Neural progenitor cell (in vitro differentiated cells): ENCODE measurements at regions not wholly inside any gene's neighbourhood (a gene's known extent, or its start where the extent isn't known, plus 50 kb on each side); places are given as distances from the start of the nearest gene placed in this dataset.

Source experiments
- DNase-seq: peaks from one replicate; pipeline ENCODE4 v3.0.0-alpha.2; 2016; ENCODE audit warnings: low spot score
- H2AFZ ChIP-seq: fragments of 200-600 bp; sonication (generic); replicated peaks from 2 replicates; pipeline ENCODE4 v1.6.1; 2016; ENCODE audit warnings: antibody characterized with exemption
- H3F3A ChIP-seq: fragments of 200-600 bp; sonication (generic); 2 replicates; pipeline ENCODE4 v1.6.1; 2016; ENCODE audit warnings: antibody characterized with exemption, low read depth
- H3K27ac ChIP-seq: fragments of 200-600 bp; sonication (generic); 2 replicates; pipeline ENCODE4 v1.5.1; 2016; ENCODE audit warnings: mild to moderate bottlenecking
- H3K27me3 ChIP-seq: fragments of 200-600 bp; sonication (generic); 2 replicates; pipeline ENCODE4 v1.6.1; 2016; ENCODE audit warnings: mild to moderate bottlenecking, moderate library complexity
- H3K36me3 ChIP-seq: fragments of 200-600 bp; sonication (generic); 2 replicates; pipeline ENCODE4 v1.5.1; 2016
- H3K4me1 ChIP-seq: fragments of 200-600 bp; sonication (generic); 2 replicates; pipeline ENCODE4 v1.6.1; 2016; ENCODE audit warnings: mixed run types
- H3K4me2 ChIP-seq: fragments of 200-600 bp; sonication (generic); 2 replicates; pipeline ENCODE4 v1.6.1; 2016
- H3K4me3 ChIP-seq: fragments of 200-600 bp; sonication (generic); 2 replicates; pipeline ENCODE4 v1.5.1; 2016
- H3K79me2 ChIP-seq: fragments of 200-600 bp; sonication (generic); 2 replicates; pipeline ENCODE4 v1.6.1; 2016; ENCODE audit warnings: low read depth
- H3K9ac ChIP-seq: fragments of 200-600 bp; sonication (generic); 2 replicates; pipeline ENCODE4 v1.6.1; 2016
- H3K9me3 ChIP-seq: fragments of 200-600 bp; sonication (generic); 2 replicates; pipeline ENCODE4 v1.5.1; 2016; ENCODE audit warnings: low read depth
- H4K20me1 ChIP-seq: fragments of 200-600 bp; sonication (generic); 2 replicates; pipeline ENCODE4 v1.6.1; 2016; ENCODE audit warnings: low read depth
- H3K27ac Mint-ChIP-seq: 3 replicates; pipeline ENCODE4 v1.8.0; 2021; ENCODE audit warnings: mixed read lengths
- H3K27me3 Mint-ChIP-seq: 2 replicates; pipeline ENCODE4 v1.8.0; 2022; ENCODE audit warnings: low read depth, mild to moderate bottlenecking, inconsistent platforms, moderate library complexity, mixed read lengths; ENCODE audit not compliant: insufficient read depth
- H3K36me3 Mint-ChIP-seq: 3 replicates; pipeline ENCODE4 v1.8.0; 2021; ENCODE audit warnings: mixed read lengths
- H3K4me1 Mint-ChIP-seq: 3 replicates; pipeline ENCODE4 v1.8.0; 2021; ENCODE audit warnings: mixed read lengths
- H3K4me3 Mint-ChIP-seq: 3 replicates; pipeline ENCODE4 v1.8.0; 2021; ENCODE audit warnings: mild to moderate bottlenecking, moderate library complexity, mixed read lengths
- H3K9me3 Mint-ChIP-seq: 3 replicates; pipeline ENCODE4 v1.8.0; 2020; ENCODE audit warnings: mixed read lengths
- EZH2 ChIP-seq: fragments of 200-600 bp; sonication (generic); IDR thresholded peaks from 2 replicates; pipeline ENCODE4 v1.6.1; 2017; ENCODE audit warnings: antibody characterized with exemption, mild to moderate bottlenecking, moderate library complexity
- EZH2phosphoT487 ChIP-seq: fragments of 200-600 bp; sonication (generic); IDR thresholded peaks from 2 replicates; pipeline ENCODE4 v1.6.1; 2017; ENCODE audit warnings: antibody characterized with exemption
- TF ChIP-seq, protein P1 (sequence below): fragments of 200-600 bp; sonication (generic); IDR thresholded peaks from 2 replicates; pipeline ENCODE4 v1.5.1; 2017; ENCODE audit warnings: antibody characterized with exemption, mild to moderate bottlenecking

DNA sequence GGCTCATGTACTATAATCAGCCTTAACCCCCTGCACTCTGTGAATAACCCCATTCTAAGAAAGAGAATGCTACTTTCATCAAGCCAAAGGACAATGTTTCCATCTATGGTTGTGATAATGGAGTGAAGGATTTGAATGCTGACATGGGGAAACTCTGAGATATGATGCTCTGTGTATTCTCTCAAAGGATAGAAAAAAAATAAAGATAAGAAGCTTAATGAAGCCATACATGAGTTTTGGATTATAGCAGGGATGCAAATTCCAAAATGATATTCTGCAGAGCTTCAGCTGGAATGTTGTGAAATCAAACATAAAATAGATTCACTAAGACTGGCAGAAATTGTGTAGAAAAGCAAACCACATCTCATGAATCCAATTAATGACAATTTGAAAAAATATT, 1074.1 kb downstream of the XPNPEP1 start:
- H3K9me3 Mint-ChIP-seq: no peaks in the 10 kb centered on the region
- no peak for DNase-seq
- H3K27me3 Mint-ChIP-seq: no peaks in the 10 kb centered on the region
- H3K27ac Mint-ChIP-seq: no peak overlapping the region
- no peaks in the 10 kb centered on the region for H4K20me1 ChIP-seq
- no peaks in the 10 kb centered on the region for H3K4me1 Mint-ChIP-seq
- H2AFZ ChIP-seq: no peak overlapping the region
- H3K9ac ChIP-seq: no peak overlapping the region
- no peak overlapping the region for H3K4me2 ChIP-seq
- H3K27ac ChIP-seq: no peak overlapping the region
- peaks cover 5% of the 10 kb centered on the region for H3K4me1 ChIP-seq
- TF ChIP-seq EZH2phosphoT487: no peak
- no peak for TF ChIP-seq EZH2
- TF ChIP-seq, protein P1, sequence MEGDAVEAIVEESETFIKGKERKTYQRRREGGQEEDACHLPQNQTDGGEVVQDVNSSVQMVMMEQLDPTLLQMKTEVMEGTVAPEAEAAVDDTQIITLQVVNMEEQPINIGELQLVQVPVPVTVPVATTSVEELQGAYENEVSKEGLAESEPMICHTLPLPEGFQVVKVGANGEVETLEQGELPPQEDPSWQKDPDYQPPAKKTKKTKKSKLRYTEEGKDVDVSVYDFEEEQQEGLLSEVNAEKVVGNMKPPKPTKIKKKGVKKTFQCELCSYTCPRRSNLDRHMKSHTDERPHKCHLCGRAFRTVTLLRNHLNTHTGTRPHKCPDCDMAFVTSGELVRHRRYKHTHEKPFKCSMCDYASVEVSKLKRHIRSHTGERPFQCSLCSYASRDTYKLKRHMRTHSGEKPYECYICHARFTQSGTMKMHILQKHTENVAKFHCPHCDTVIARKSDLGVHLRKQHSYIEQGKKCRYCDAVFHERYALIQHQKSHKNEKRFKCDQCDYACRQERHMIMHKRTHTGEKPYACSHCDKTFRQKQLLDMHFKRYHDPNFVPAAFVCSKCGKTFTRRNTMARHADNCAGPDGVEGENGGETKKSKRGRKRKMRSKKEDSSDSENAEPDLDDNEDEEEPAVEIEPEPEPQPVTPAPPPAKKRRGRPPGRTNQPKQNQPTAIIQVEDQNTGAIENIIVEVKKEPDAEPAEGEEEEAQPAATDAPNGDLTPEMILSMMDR: no peak
- no peaks in the 10 kb centered on the region for H3K36me3 Mint-ChIP-seq
- H3K4me3 Mint-ChIP-seq: no peak overlapping the region
- H3K36me3 ChIP-seq: no peaks in the 10 kb centered on the region
- H3K4me3 ChIP-seq: no peak overlapping the region
- H3K79me2 ChIP-seq: no peaks in the 10 kb centered on the region
- H3F3A ChIP-seq: no peaks in the 10 kb centered on the region
- peaks cover 8% of the 10 kb centered on the region for H3K9me3 ChIP-seq
- H3K27me3 ChIP-seq: no peaks in the 10 kb centered on the region

DNA sequence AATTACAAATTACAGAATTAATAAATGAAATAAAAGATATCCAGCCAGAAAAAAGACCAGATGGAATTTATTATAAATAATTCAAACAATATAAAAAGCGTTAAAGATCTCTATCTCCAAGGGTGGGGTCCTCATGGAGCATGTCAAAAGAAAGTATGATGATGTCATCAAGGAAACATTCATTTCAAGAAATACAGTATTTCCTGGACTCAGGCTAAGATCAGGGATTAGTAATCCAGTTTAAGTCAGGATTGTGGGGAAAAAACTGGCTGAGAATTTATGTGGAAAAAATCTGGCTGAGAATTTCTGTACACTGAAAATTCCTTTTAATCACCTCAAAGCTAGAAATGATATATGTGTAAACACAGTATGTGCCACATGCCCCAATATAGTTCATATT, 1075.3 kb downstream of the XPNPEP1 start:
- Histone ChIP-seq H3K36me3 (no peaks in the 10 kb centered on the region), H3K79me2 (no peaks in the 10 kb centered on the region), H3K9ac (no peak overlapping the region), H2AFZ (no peak overlapping the region), H3K4me2 (no peak overlapping the region), H3K9me3 (peaks cover 10% of the 10 kb centered on the region), H3K4me1 (peaks cover 5% of the 10 kb centered on the region), H4K20me1 (no peaks in the 10 kb centered on the region), H3K4me3 (no peak overlapping the region), H3F3A (no peaks in the 10 kb centered on the region), H3K27me3 (no peaks in the 10 kb centered on the region), H3K27ac (no peak overlapping the region)
- Mint-ChIP-seq H3K4me3 (no peak overlapping the region), H3K36me3 (no peaks in the 10 kb centered on the region), H3K27me3 (no peaks in the 10 kb centered on the region), H3K9me3 (no peaks in the 10 kb centered on the region), H3K27ac (no peak overlapping the region), H3K4me1 (no peaks in the 10 kb centered on the region)
- TF ChIP-seq EZH2phosphoT487 (no peak), EZH2 (no peak)
- TF ChIP-seq, protein P1: no peak
- DNase-seq: no peak

DNA sequence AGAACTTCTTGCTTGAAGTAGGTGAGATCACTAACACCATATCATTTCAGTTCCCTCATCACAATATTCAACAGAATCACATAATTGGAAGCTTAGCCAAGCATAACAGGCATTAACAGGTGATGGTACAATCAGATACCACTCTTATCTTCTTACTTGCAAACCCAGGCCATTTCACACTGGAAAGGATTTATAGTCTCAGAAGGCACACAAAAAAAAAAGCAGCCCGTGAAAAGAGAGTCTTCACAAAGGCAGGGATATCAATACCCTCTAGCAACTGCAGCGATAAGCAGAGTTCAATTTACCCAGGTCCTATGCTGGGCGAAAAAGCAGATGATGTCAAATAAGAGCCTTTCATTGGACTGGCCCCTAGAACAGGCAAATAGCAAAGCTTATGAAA, 1082.4 kb downstream of the XPNPEP1 start:
- H3K36me3 ChIP-seq: no peaks in the 10 kb centered on the region
- no peak overlapping the region for H3K4me2 ChIP-seq
- Mint-ChIP-seq H3K4me3 (no peak overlapping the region), H3K9me3 (no peaks in the 10 kb centered on the region), H3K27ac (no peak overlapping the region), H3K4me1 (peaks cover 2% of the 10 kb centered on the region), H3K27me3 (no peaks in the 10 kb centered on the region), H3K36me3 (no peaks in the 10 kb centered on the region)
- no peak overlapping the region for H3K4me3 ChIP-seq
- TF ChIP-seq, protein P1: no peak
- no peak for TF ChIP-seq EZH2phosphoT487
- no peak overlapping the region for H2AFZ ChIP-seq
- H3K79me2 ChIP-seq: no peaks in the 10 kb centered on the region
- H3K9me3 ChIP-seq: peaks cover 10% of the 10 kb centered on the region
- no peaks in the 10 kb centered on the region for H3K27me3 ChIP-seq
- peak; percentile 4 for DNase-seq
- no peak overlapping the region for H3K9ac ChIP-seq
- no peak overlapping the region for H3K27ac ChIP-seq
- H3F3A ChIP-seq: no peaks in the 10 kb centered on the region
- H4K20me1 ChIP-seq: no peaks in the 10 kb centered on the region
- H3K4me1 ChIP-seq: peaks cover 48% of the 10 kb centered on the region

DNA sequence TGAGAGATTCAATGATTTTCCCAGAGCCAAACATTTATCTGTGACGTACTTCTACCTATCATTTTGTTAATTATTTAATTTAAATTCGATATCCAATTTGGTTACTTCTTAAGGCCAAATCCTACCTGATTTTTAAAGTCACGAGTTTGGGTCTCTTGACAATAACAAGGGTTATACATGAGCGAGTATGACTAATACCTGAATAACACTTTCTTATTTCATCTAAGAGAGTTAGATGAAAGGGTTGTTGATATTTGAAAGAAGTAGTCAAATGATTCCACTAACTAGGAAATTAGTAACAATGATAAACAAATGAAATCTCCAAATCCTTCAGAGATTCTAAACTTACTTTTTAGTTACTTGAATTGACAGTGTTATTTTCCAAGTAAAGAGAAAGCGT, 1086.9 kb downstream of the XPNPEP1 start:
- no peak for TF ChIP-seq EZH2
- TF ChIP-seq, protein P1: no peak
- TF ChIP-seq EZH2phosphoT487: no peak
- H3K27me3 Mint-ChIP-seq: no peaks in the 10 kb centered on the region
- H3K27ac ChIP-seq: no peak overlapping the region
- no peaks in the 10 kb centered on the region for H3K27me3 ChIP-seq
- no peaks in the 10 kb centered on the region for H3K36me3 Mint-ChIP-seq
- H3K27ac Mint-ChIP-seq: no peak overlapping the region
- H3K79me2 ChIP-seq: no peaks in the 10 kb centered on the region
- H4K20me1 ChIP-seq: no peaks in the 10 kb centered on the region
- peaks cover 2% of the 10 kb centered on the region for H3K4me1 Mint-ChIP-seq
- H3K9me3 Mint-ChIP-seq: no peaks in the 10 kb centered on the region
- no peaks in the 10 kb centered on the region for H3F3A ChIP-seq
- no peak overlapping the region for H3K4me3 ChIP-seq
- H3K9ac ChIP-seq: no peak overlapping the region
- no peak overlapping the region for H2AFZ ChIP-seq
- no peak overlapping the region for H3K4me2 ChIP-seq
- peaks cover 45% of the 10 kb centered on the region for H3K4me1 ChIP-seq
- no peaks in the 10 kb centered on the region for H3K36me3 ChIP-seq
- no peak overlapping the region for H3K4me3 Mint-ChIP-seq
- H3K9me3 ChIP-seq: no peaks in the 10 kb centered on the region
- DNase-seq: no peak
